Heart left ventricle (tissue), 13 donors: ENCODE measurements at regions not wholly inside any gene's neighbourhood (a gene's known extent, or its start where the extent isn't known, plus 50 kb on each side); places are given as distances from the start of the nearest gene placed in this dataset.

Source experiments
- CTCF ChIP-seq, 12 donors: fragments of 200-600 bp; sonication (generic) in 4 of 12; IDR thresholded peaks; one replicate each; pipeline versions ENCODE4 v1.5.0 to v1.8.0; 2018 to 2022; ENCODE audit warnings: antibody characterized with exemption in 12 of 12, mild to moderate bottlenecking in 5 of 12
- POLR2A ChIP-seq, 2 donors: fragments of 450-650 bp; IDR thresholded peaks; one replicate each; pipeline ENCODE4 v1.6.1; 2017; ENCODE audit warnings: antibody characterized with exemption in 2 of 2, mild to moderate bottlenecking in 2 of 2, moderate library complexity in 2 of 2
- donor health status: ischemic (EF 13 %, LVEDD 7.1; RV severe dilation, severe dysfunction).
- donor health status: DM: no; HTN: yes; CAD: no.
- donor health status: DM: no; HTN: no; CAD: no.
- donor health status: ischemic (EF 25% LVEDD 6.9; RV normal size, moderate dysfunction).
- donor health status: ischemic (EF 25% LVEDD 5.7; RV mildly dilated, moderate dysfunction).
- donor health status: ischemic (EF 35%, LVEDD 5.7; RV mildly dilated, moderate dysfunction).
- donor health status: nonischemic (EF 11% LVEDD 7.7; RV severe dilation, severe dysfunction).
- donor health status: DM: yes; HTN: yes; CAD: no.
- donor health status: PGD.
- donor health status: ischemic (EF 29% LVEDD 5.4; RV normal size, mild dysfunction).
- donor health status: nonischemic (EF 23%, LVEDD 6.1; RV moderate dilation, normal function).

GRCh38 chr11:70547821-70548670, 149.7 kb downstream of the CTTN start:
- TF ChIP-seq POLR2A (IDR thresholded peaks at IDR 0.05) (no peak), CTCF (IDR thresholded peaks at IDR 0.05) (no peak)
